Esophagus squamous epithelium (tissue), 5 donors: ENCODE measurements at regions not wholly inside any gene's neighbourhood (a gene's known extent, or its start where the extent isn't known, plus 50 kb on each side); places are given as distances from the start of the nearest gene placed in this dataset.

Experiments
- DNase-seq: peaks from one replicate; lab custom pipeline; 2025; lab: John Stamatoyannopoulos, UW
- H3K27ac ChIP-seq, 4 donors: fragments of 200-600 bp; sonication (generic); one replicate each; pipeline ENCODE4 v1.5.1; 2016 to 2019; ENCODE audit warnings: mild to moderate bottlenecking in 1 of 4
- H3K27me3 ChIP-seq, 4 donors: fragments of 200-600 bp; sonication (generic); 1 replicate in 3 of 4; 2 replicates in 1 of 4; pipeline versions ENCODE4 v1.5.1 to v1.6.0; 2017 to 2021; ENCODE audit warnings: antibody characterized with exemption in 1 of 4
- H3K36me3 ChIP-seq, 3 donors: fragments of 200-600 bp; sonication (generic); one replicate each; pipeline ENCODE4 v1.5.1; 2016 to 2019
- H3K4me1 ChIP-seq, 3 donors: fragments of 200-600 bp; sonication (generic); one replicate each; pipeline ENCODE4 v1.5.1; 2017 to 2019
- H3K4me3 ChIP-seq, 4 donors: fragments of 200-600 bp; sonication (generic); 1 replicate in 3 of 4; 2 replicates in 1 of 4; pipeline ENCODE4 v1.5.1; 2016 to 2019; ENCODE audit warnings: mild to moderate bottlenecking in 2 of 4, moderate library complexity in 1 of 4
- H3K9me3 ChIP-seq, 3 donors: fragments of 200-600 bp; sonication (generic); one replicate each; pipeline ENCODE4 v1.5.1; 2016 to 2019
- CTCF ChIP-seq, 6 experiments: fragments of 450-650 bp in 4 of 6; fragments of 200-600 bp in 2 of 6; sonication (generic) in 2 of 6; IDR thresholded peaks; one replicate each; pipeline ENCODE4 v1.5.1; 2016 to 2019; ENCODE audit warnings: antibody characterized with exemption in 6 of 6, mild to moderate bottlenecking in 4 of 6, moderate library complexity in 4 of 6
- POLR2A ChIP-seq, 4 donors: fragments of 450-650 bp; IDR thresholded peaks; one replicate each; pipeline ENCODE4 v1.6.1; 2017; ENCODE audit warnings: antibody characterized with exemption in 4 of 4, mild to moderate bottlenecking in 4 of 4, moderate library complexity in 3 of 4
- WGBS, 2 donors: methylation state at CpG; one replicate each; pipeline ENCODE4 v1.1.5; 2018; 5-methylcytosine and 5-hydroxymethylcytosine counted together
- intact Hi-C: fragments of 100-400 bp; cut with DNase I; formaldehyde crosslinking; loops from one replicate; pipeline ENCODE4 v1.15.0; 2022
- donor health status: DM: yes; HTN: yes; CAD: no.

GRCh38 chr15:62539236-62539635 lies 374.2 kb upstream of the C2CD4B start:
- TF ChIP-seq POLR2A (IDR thresholded peaks at IDR 0.05) (no peak), CTCF (IDR thresholded peaks at IDR 0.05) (no peak)
- no peaks in the 10 kb centered on the region for H3K9me3 ChIP-seq
- H3K4me3 ChIP-seq = no peak overlapping the region
- no peak overlapping the region for H3K27ac ChIP-seq
- H3K36me3 ChIP-seq = no peaks in the 10 kb centered on the region
- H3K27me3 ChIP-seq = no peaks in the 10 kb centered on the region
- 75 to 100% methylated on average over 1 of the region's 1 CpG for WGBS, 2 donors
- intact Hi-C loops = no loop called here
- DNase-seq = no peak
- no peaks in the 10 kb centered on the region for H3K4me1 ChIP-seq

- H3K9me3 ChIP-seq = no peaks in the 10 kb centered on the region
- H3K27ac ChIP-seq = no peak overlapping the region
- H3K4me1 ChIP-seq = peaks cover under 1 to 14% (median 12%) of the 10 kb centered on the region in 3 donors
- H3K4me3 ChIP-seq = no peak overlapping the region
- H3K27me3 ChIP-seq = no peaks in the 10 kb centered on the region
- no peaks in the 10 kb centered on the region for H3K36me3 ChIP-seq
- TF ChIP-seq CTCF (IDR thresholded peaks at IDR 0.05) (no peak), POLR2A (IDR thresholded peaks at IDR 0.05) (no peak)
- intact Hi-C loops = no loop called here
- DNase-seq = no peak
- whole genome bisulfite sequencing, 2 donors = 63 to 84% methylated on average over 4 of the region's 4 CpGs
Observed at GRCh38 chr15:62541250-62541649, 376.2 kb upstream of the C2CD4B start.

DNA sequence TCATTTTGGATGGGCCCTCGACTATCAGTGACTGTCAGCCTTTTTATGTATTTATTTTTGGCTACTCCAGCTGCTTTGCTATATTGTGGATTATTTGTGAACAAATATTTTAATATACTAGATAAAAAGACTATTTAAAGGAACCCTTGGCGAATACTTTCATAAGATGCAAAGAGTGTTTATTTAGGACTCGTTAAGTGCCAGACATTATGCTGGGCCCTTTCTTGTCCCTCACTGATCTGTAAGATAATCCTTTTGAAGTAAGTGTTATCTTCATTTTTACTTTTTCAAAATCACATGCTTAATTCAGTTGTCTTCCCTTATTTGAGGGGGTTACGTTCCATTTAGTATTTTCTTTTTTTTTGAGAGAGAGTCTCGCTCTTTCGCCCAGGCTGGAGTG lies 376.8 kb upstream of the C2CD4B start:
- WGBS, 2 donors = 68 to 87% methylated on average over 4 to 6 of the region's 6 CpGs
- TF ChIP-seq POLR2A (IDR thresholded peaks at IDR 0.05) (no peak), CTCF (IDR thresholded peaks at IDR 0.05) (no peak)
- no peak overlapping the region for H3K4me3 ChIP-seq
- H3K27me3 ChIP-seq = no peaks in the 10 kb centered on the region
- no peaks in the 10 kb centered on the region for H3K36me3 ChIP-seq
- intact Hi-C loops = no loop called here
- H3K4me1 ChIP-seq = peaks cover 5 to 20% (median 16%) of the 10 kb centered on the region in 3 donors
- H3K27ac ChIP-seq = no peak overlapping the region
- no peak for DNase-seq
- no peaks in the 10 kb centered on the region for H3K9me3 ChIP-seq

DNA sequence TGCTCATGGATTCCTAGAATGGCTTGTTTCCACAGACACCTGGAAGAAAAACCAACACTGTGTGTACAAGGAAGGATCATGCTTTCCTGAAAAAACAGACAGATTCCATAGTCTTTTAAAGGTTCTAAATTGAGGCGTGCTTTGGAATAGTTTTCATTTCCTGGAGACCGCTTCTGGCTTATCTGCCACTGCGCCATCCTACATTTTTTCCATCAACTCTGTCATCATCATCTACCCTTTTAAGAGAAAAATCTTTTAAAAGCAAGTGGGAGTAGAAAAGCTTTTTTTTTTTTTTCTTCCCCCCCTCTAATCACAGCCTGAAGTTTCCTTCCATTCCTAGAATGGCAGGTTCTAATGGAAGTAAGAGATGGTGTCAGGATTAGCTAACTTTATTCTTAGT lies 379.4 kb upstream of the C2CD4B start:
- Histone ChIP-seq H3K9me3 (no peaks in the 10 kb centered on the region), H3K36me3 (no peaks in the 10 kb centered on the region), H3K4me3 (no peak overlapping the region), H3K27me3 (no peaks in the 10 kb centered on the region), H3K27ac (no peak overlapping the region), H3K4me1 (peaks cover 5 to 37% (median 21%) of the 10 kb centered on the region in 3 donors)
- DNase-seq = no peak
- TF ChIP-seq POLR2A (IDR thresholded peaks at IDR 0.05) (no peak), CTCF (IDR thresholded peaks at IDR 0.05) (no peak)
- WGBS, 2 donors = 86 to 91% methylated on average over 3 of the region's 3 CpGs
- intact Hi-C loops = no loop called here

- DNase-seq = no peak
- TF ChIP-seq CTCF (IDR thresholded peaks at IDR 0.05) = no peak
- no peak for TF ChIP-seq POLR2A (IDR thresholded peaks at IDR 0.05)
- Histone ChIP-seq H3K27ac (peak overlapping the region; percentile 12 to 69 (median 40)), H3K4me1 (peaks cover 5 to 37% (median 21%) of the 10 kb centered on the region in 3 donors), H3K4me3 (no peak overlapping the region), H3K27me3 (no peaks in the 10 kb centered on the region), H3K9me3 (no peaks in the 10 kb centered on the region), H3K36me3 (no peaks in the 10 kb centered on the region)
- WGBS, 2 donors = 36 to 45% methylated on average over 2 to 4 of the region's 4 CpGs
- intact Hi-C loops = no loop called here
Observed at GRCh38 chr15:62545467-62546227, 380.6 kb upstream of the C2CD4B start.
